ENCODE measurements at regions not wholly inside any gene's neighbourhood (a gene's known extent, or its start where the extent isn't known, plus 50 kb on each side); places are given as distances from the start of the nearest gene placed in this dataset.
"Not testable (repeated sequence)": the region's sequence is repeated elsewhere in the genome, so short reads cannot be mapped to it uniquely, and the experiment has no call there.

- no peak for DNase-seq (ENCODE audit: extremely low spot score)
- no peaks in the 10 kb centered on the region for H3K36me3 ChIP-seq (ENCODE audit: insufficient read depth)
- H3K4me1 ChIP-seq (ENCODE audit: insufficient read depth) = no peaks in the 10 kb centered on the region
- H3K4me3 ChIP-seq (ENCODE audit: low read depth, low read length) = no peak overlapping the region
- 97% methylated on average over 3 of the region's 3 CpGs for WGBS
- no peak overlapping the region for H3K27ac ChIP-seq (ENCODE audit: low read depth)
Observed at GRCh38 chrX:74090049-74090448, 213.9 kb upstream of the ZCCHC13 start.

DNA sequence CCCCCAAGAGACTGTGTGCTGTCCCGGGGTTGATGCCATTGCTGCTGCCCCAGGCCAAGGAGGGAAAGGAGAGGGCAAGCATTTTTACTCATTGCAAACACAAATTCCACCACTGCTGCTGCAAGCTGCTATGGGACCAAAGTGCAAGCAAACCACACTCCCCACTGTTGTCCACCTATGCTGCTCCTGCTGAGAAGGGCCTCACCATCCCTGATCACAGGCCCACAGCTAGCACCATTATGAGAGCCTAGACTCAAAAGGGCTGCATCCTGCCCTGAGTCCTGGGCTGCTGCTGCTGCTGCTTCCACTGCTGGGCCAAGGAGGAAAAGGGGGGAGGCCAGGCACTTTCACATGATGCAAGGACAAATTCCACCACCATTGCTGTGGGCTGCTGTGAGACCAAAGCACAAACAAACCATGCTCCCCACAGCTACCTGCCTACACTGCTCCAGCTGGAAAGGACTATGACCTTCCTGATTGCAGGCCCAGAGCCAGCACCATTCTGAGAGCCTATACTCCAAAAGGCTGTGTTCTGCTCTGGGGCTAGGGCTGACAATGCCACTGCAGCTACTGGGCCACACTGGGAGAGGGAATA, 218.2 kb upstream of the ZCCHC13 start:
- Histone ChIP-seq H3K4me1 (ENCODE audit: insufficient read depth) (no peaks in the 10 kb centered on the region), H3K4me3 (ENCODE audit: low read depth, low read length) (no peak overlapping the region), H3K36me3 (ENCODE audit: insufficient read depth) (no peaks in the 10 kb centered on the region), H3K27ac (ENCODE audit: low read depth) (no peak overlapping the region)
- no peak for DNase-seq (ENCODE audit: extremely low spot score)
- WGBS = 85% methylated on average over 1 of the region's 1 CpG

- DNase-seq (ENCODE audit: extremely low spot score) = no peak
Observed at GRCh38 chrX:74080165-74080564, 223.8 kb upstream of the ZCCHC13 start.

DNA sequence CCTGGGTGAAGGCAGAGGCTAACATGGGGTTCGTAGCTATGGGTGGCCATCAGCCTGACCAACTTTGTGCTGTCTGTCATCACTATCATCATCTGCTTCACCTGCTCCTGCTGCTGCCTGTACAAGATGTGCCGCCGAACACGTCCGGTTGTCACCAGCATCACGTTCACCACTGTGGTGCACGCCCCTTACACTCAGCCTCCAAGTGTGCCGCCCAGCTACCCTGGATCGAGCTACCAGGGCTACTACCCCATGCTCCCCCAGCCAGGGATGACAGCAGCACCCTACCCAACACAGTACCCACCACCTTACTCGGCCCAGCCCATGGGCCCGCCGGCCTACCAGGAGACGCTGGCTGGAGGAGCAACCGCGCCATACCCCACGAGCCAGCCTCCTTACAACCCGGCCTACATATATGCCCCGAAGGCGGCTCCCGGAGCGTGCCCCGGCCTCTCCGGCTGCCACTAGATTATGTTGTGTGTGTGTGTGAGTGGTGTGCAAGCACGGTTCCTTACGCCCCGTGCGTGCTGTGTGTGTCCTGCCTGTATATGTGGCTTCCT, 213.4 kb upstream of the XIST start:
- H3K4me3 ChIP-seq (ENCODE audit: low read depth, low read length) = no peak overlapping the region
- 96% methylated on average over 27 of the region's 27 CpGs for WGBS
- no peak for DNase-seq (ENCODE audit: extremely low spot score)

More at GRCh38 chrX:74080165-74080564, 223.8 kb upstream of the ZCCHC13 start:
- H3K4me1 ChIP-seq (ENCODE audit: insufficient read depth) = no peaks in the 10 kb centered on the region
- H3K27ac ChIP-seq (ENCODE audit: low read depth) = no peak overlapping the region
- H3K36me3 ChIP-seq (ENCODE audit: insufficient read depth) = no peaks in the 10 kb centered on the region
- H3K4me3 ChIP-seq (ENCODE audit: low read depth, low read length) = no peak overlapping the region

GRCh38 chrX:74063426-74064155, 211.1 kb upstream of the XIST start:
- Histone ChIP-seq H3K27ac (ENCODE audit: low read depth) (no peak overlapping the region), H3K4me1 (ENCODE audit: insufficient read depth) (no peaks in the 10 kb centered on the region), H3K4me3 (ENCODE audit: low read depth, low read length) (no peak overlapping the region), H3K36me3 (ENCODE audit: insufficient read depth) (no peaks in the 10 kb centered on the region)
- no peak for DNase-seq (ENCODE audit: extremely low spot score)
- 97% methylated on average over 1 of the region's 1 CpG for WGBS

More for the DNA sequence above, 213.4 kb upstream of the XIST start:
- Histone ChIP-seq H3K4me1 (ENCODE audit: insufficient read depth) (no peaks in the 10 kb centered on the region), H3K27ac (ENCODE audit: low read depth) (no peak overlapping the region), H3K36me3 (ENCODE audit: insufficient read depth) (no peaks in the 10 kb centered on the region)

DNA sequence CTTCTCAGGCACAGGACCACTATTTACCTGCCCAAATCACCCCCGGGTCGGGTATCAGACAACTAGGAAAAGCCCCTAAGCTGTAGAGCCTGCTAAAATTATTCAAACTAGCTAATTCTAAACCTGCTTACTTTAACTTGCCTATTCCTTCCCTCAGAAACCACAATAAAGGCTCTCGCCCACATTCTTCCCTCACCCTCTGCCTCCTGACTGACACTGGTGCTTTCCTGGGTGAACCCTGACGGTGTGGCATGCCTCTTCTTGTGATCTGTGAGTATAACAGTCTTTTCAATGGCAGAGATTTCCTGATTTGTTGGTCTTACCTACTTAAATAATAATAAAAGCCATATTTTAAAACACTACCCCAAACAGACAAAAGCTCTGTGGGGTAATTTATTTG, 209.4 kb upstream of the XIST start:
- no peaks in the 10 kb centered on the region for H3K36me3 ChIP-seq (ENCODE audit: insufficient read depth)
- WGBS = 78% methylated on average over 4 of the region's 4 CpGs

DNA sequence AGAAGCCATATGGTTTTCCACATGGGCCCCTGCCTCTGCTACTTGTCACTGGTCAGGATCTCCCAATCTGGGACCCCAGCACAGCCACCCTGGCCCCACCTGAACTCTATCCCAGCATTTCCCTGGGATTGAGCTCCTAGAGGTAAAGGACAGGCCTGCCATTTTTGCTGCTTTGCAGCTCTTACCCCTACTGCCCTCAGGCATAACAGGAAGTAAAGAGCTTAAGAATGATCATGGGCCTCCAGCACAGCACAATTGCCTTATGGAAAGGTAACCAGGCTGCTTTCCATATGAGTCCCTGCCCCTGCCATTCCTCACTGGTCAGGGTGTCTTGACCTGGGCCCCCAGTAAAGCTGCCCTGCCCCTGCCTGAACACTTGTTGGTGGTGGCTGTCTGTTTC, 196.6 kb upstream of the XIST start:
- Histone ChIP-seq H3K4me1 (ENCODE audit: insufficient read depth) (no peaks in the 10 kb centered on the region), H3K36me3 (ENCODE audit: insufficient read depth) (no peaks in the 10 kb centered on the region), H3K27ac (ENCODE audit: low read depth) (no peak overlapping the region), H3K4me3 (ENCODE audit: low read depth, low read length) (no peak overlapping the region)
- DNase-seq (ENCODE audit: extremely low spot score) = no peak

More for the DNA sequence above, 209.4 kb upstream of the XIST start:
- Histone ChIP-seq H3K4me3 (ENCODE audit: low read depth, low read length) (no peak overlapping the region), H3K27ac (ENCODE audit: low read depth) (no peak overlapping the region), H3K4me1 (ENCODE audit: insufficient read depth) (no peaks in the 10 kb centered on the region)
- no peak for DNase-seq (ENCODE audit: extremely low spot score)

DNA sequence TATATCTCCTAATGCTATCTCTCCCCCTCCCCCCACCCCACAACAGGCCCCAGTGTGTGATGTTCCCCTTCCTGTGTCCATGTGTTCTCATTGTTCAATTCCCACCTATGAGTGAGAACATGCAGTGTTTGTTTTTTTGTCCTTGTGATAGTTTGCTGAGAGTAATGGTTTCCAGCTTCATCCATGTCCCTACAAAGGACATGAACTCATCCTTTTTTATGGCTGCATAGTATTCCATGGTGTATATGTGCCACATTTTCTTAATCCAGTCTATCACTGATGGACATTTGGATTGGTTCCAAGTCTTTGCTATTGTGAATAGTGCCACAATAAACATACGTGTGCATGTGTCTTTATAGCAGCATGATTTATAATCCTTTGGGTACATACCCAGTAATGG, 181.6 kb upstream of the XIST start:
- not testable (repeated sequence) for H3K4me3 ChIP-seq (ENCODE audit: low read depth, low read length); H3K4me1 ChIP-seq (ENCODE audit: insufficient read depth); H3K27ac ChIP-seq (ENCODE audit: low read depth); H3K36me3 ChIP-seq (ENCODE audit: insufficient read depth); DNase-seq (ENCODE audit: extremely low spot score)
- no CpG with 5 or more reads among the region's 1 CpG for WGBS

DNA sequence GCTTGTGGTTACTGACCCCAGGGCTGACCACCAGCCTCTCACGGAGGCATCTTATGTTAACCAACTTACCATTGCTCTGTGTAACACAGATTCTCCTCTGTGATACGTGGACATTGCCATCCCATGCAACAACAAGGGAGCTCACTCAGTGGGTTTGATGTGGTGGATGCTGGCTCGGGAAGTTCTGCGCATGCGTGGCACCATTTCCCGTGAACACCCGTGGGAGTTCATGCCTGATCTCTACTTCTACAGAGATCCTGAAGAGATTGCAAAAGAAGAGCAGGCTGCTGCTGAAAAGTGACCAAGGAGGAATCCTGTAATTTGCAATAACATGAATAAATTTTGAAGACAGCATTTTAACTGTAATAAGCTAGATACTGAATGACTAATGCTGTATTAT, 179.0 kb upstream of the XIST start:
- not testable (repeated sequence) for H3K4me3 ChIP-seq (ENCODE audit: low read depth, low read length); H3K4me1 ChIP-seq (ENCODE audit: insufficient read depth); H3K27ac ChIP-seq (ENCODE audit: low read depth); H3K36me3 ChIP-seq (ENCODE audit: insufficient read depth); DNase-seq (ENCODE audit: extremely low spot score)
- 94% methylated on average over 7 of the region's 7 CpGs for WGBS

DNA sequence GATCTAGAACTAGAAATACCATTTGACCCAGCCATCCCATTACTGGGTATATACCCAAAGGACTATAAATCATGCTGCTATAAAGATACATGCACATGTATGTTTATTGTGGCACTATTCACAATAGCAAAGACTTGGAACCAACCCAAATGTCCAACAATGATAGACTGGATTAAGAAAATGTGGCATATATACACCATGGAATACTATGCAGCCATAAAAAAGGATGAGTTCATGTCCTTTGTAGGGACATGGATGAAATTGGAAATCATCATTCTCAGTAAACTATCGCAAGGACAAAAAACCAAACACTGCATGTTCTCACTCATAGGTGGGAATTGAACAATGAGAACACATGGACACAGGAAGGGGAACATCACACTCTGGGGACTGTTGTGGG, 178.3 kb upstream of the XIST start:
- not testable (repeated sequence) for DNase-seq (ENCODE audit: extremely low spot score)
- WGBS = no CpG with 5 or more reads among the region's 1 CpG

GRCh38 chrX:74025145-74025544, 172.6 kb upstream of the XIST start:
- not testable (repeated sequence) for H3K27ac ChIP-seq (ENCODE audit: low read depth); H3K36me3 ChIP-seq (ENCODE audit: insufficient read depth); H3K4me3 ChIP-seq (ENCODE audit: low read depth, low read length); DNase-seq (ENCODE audit: extremely low spot score); H3K4me1 ChIP-seq (ENCODE audit: insufficient read depth)
- 92% methylated on average over 3 of the region's 3 CpGs for WGBS

More for the DNA sequence above, 178.3 kb upstream of the XIST start:
- H3K4me1 ChIP-seq (ENCODE audit: insufficient read depth); H3K4me3 ChIP-seq (ENCODE audit: low read depth, low read length); H3K36me3 ChIP-seq (ENCODE audit: insufficient read depth); H3K27ac ChIP-seq (ENCODE audit: low read depth): not testable (repeated sequence)

GRCh38 chrX:74023203-74023602, 170.7 kb upstream of the XIST start:
- no peaks in the 10 kb centered on the region for H3K4me1 ChIP-seq (ENCODE audit: insufficient read depth)
- H3K36me3 ChIP-seq (ENCODE audit: insufficient read depth) = no peaks in the 10 kb centered on the region
- 90% methylated on average over 2 of the region's 2 CpGs for WGBS
- no peak overlapping the region for H3K4me3 ChIP-seq (ENCODE audit: low read depth, low read length)
- DNase-seq (ENCODE audit: extremely low spot score) = no peak
- no peak overlapping the region for H3K27ac ChIP-seq (ENCODE audit: low read depth)

- Histone ChIP-seq H3K27ac (ENCODE audit: low read depth) (no peak overlapping the region), H3K4me3 (ENCODE audit: low read depth, low read length) (no peak overlapping the region), H3K4me1 (ENCODE audit: insufficient read depth) (no peaks in the 10 kb centered on the region), H3K36me3 (ENCODE audit: insufficient read depth) (no peaks in the 10 kb centered on the region)
- DNase-seq (ENCODE audit: extremely low spot score) = no peak
- 96% methylated on average over 8 of the region's 8 CpGs for WGBS
Observed at GRCh38 chrX:74018253-74018652, 165.7 kb upstream of the XIST start.

- Histone ChIP-seq H3K36me3 (ENCODE audit: insufficient read depth) (no peaks in the 10 kb centered on the region), H3K4me1 (ENCODE audit: insufficient read depth) (no peaks in the 10 kb centered on the region), H3K4me3 (ENCODE audit: low read depth, low read length) (no peak overlapping the region), H3K27ac (ENCODE audit: low read depth) (no peak overlapping the region)
- WGBS = 29% methylated on average over 7 of the region's 7 CpGs
- peak; percentile 0 for DNase-seq (ENCODE audit: extremely low spot score)
Observed at GRCh38 chrX:74015379-74016019, 163.0 kb upstream of the XIST start.

Measured in urinary bladder (tissue), 3 donors.